Mononuclear cell (primary cell): ENCODE measurements at regions not wholly inside any gene's neighbourhood (a gene's known extent, or its start where the extent isn't known, plus 50 kb on each side); places are given as distances from the start of the nearest gene placed in this dataset.

ENCODE experiments used
- H3K27me3 ChIP-seq: 2 replicates; pipeline ENCODE4 v1.6.0; 2011; ENCODE audit warnings: low read length, control low read depth; ENCODE audit not compliant: insufficient read depth
- H3K4me1 ChIP-seq: 2 replicates; pipeline ENCODE4 v1.5.1; 2011; ENCODE audit warnings: mild to moderate bottlenecking, low read length, control low read depth; ENCODE audit not compliant: insufficient read depth
- H3K4me3 ChIP-seq: 2 replicates; pipeline ENCODE4 v1.5.1; 2011; ENCODE audit warnings: mild to moderate bottlenecking, low read length, moderate library complexity
- H3K9me3 ChIP-seq: 2 replicates; pipeline ENCODE4 v1.5.1; 2011; ENCODE audit warnings: low read depth, mild to moderate bottlenecking, control low read depth, low read length

DNA sequence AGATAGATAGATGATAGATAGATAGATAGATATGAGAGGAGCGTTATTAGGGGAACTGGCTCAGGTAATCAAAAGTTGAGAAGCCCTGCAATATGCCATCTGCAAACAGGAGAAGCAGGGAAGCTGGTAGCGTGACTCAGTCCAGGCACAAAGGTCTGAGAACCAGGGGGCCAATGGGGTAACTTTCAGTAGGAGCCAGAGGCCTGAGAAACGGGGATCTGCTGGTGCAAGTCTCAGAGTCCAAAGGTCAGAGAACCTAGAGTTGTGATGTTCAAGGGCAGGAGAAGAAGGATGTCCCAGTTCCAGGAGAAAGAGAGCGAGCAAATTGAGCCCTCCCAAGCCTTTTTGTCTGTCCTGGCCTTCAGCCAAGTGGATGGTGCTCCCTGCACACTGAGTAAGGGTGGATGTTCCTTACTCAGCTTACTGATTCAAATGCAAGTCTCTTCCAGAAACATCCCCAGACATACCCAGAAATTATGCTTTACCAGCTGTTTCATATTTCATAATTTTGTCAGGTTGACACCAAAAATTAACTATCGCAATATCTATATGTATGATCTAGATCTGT is 52.5 kb upstream of the SLC22A11 start:
- no peaks in the 10 kb centered on the region for H3K9me3 ChIP-seq
- no peaks in the 10 kb centered on the region for H3K27me3 ChIP-seq
- H3K4me1 ChIP-seq, result peaks cover 16% of the 10 kb centered on the region
- no peak overlapping the region for H3K4me3 ChIP-seq

DNA sequence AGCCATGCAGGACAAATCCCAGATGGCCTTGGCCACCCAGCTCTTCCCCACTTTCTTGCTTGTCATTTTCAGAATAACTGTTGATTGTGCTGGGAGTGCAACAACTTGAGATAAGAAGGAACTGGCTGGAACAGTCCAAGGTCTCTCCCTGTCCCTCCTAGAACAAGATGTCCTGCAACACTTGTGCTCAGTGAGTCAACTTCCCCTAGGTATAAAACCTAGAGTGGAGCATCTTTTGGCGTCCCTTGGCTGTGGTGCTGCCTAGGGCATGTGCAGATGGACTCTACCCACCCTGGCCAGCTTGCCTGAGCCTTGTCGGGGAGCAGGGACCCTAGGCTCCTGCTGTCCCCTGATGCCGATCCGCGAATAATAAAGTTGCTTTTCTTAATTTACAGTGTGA is 50.7 kb upstream of the SLC22A11 start:
- H3K9me3 ChIP-seq, result no peaks in the 10 kb centered on the region
- peaks cover 2% of the 10 kb centered on the region for H3K4me1 ChIP-seq
- H3K4me3 ChIP-seq, result no peak overlapping the region
- H3K27me3 ChIP-seq, result no peaks in the 10 kb centered on the region
